ENCODE measurements at regions not wholly inside any gene's neighbourhood (a gene's known extent, or its start where the extent isn't known, plus 50 kb on each side); places are given as distances from the start of the nearest gene placed in this dataset.

- Mint-ChIP-seq H3K4me1 (no peaks in the 10 kb centered on the region), H3K27ac (no peak overlapping the region), H3K4me3 (no peak overlapping the region), H3K27me3 (no peaks in the 10 kb centered on the region), H3K36me3 (no peaks in the 10 kb centered on the region), H3K9me3 (peaks cover 0 to 9% (median 4%) of the 10 kb centered on the region in 7 donors)
- Histone ChIP-seq H3K4me3 (ENCODE audit: low read depth, low read length) (no peak overlapping the region), H3K9me3 (ENCODE audit: control insufficient read depth in 2 of 2, low read length in 2 of 2) (peaks cover 0 to 3% of the 10 kb centered on the region in 2 experiments), H3K27me3 (ENCODE audit: control insufficient read depth, insufficient read depth, low read length) (no peaks in the 10 kb centered on the region), H3K4me1 (ENCODE audit: control insufficient read depth, insufficient read depth, low read length, poor library complexity, severe bottlenecking) (no peaks in the 10 kb centered on the region), H3K27ac (ENCODE audit: insufficient read depth, low read length, poor library complexity, severe bottlenecking) (no peak overlapping the region), H3K36me3 (ENCODE audit: control insufficient read depth, insufficient read depth, low read length) (no peaks in the 10 kb centered on the region)
- DNase-seq (no peak), ATAC-seq (ENCODE audit: low read depth in 2 of 2) (no peak)
These were observed 658.4 kb upstream of the MIR17HG start for GRCh38 chr13:90689111-90689510.

- Mint-ChIP-seq H3K4me3 (no peak overlapping the region), H3K36me3 (no peaks in the 10 kb centered on the region), H3K9me3 (peaks cover 0 to 10% (median 3%) of the 10 kb centered on the region in 7 donors), H3K27ac (no peak overlapping the region), H3K4me1 (no peaks in the 10 kb centered on the region), H3K27me3 (no peaks in the 10 kb centered on the region)
- no peak overlapping the region for H3K27ac ChIP-seq (ENCODE audit: insufficient read depth, low read length, poor library complexity, severe bottlenecking)
- no peak for ATAC-seq (ENCODE audit: low read depth in 2 of 2)
- no peaks in the 10 kb centered on the region for H3K27me3 ChIP-seq (ENCODE audit: control insufficient read depth, insufficient read depth, low read length)
- H3K36me3 ChIP-seq (ENCODE audit: control insufficient read depth, insufficient read depth, low read length), result no peaks in the 10 kb centered on the region
- no peaks in the 10 kb centered on the region for H3K4me1 ChIP-seq (ENCODE audit: control insufficient read depth, insufficient read depth, low read length, poor library complexity, severe bottlenecking)
- no peak overlapping the region for H3K4me3 ChIP-seq (ENCODE audit: low read depth, low read length)
- peaks cover 0 to 3% of the 10 kb centered on the region in 2 experiments for H3K9me3 ChIP-seq (ENCODE audit: control insufficient read depth in 2 of 2, low read length in 2 of 2)
- DNase-seq, result no peak
These were observed 656.9 kb upstream of the MIR17HG start for GRCh38 chr13:90690458-90691080.

GRCh38 chr13:90696254-90696653, 651.2 kb upstream of the MIR17HG start:
- Mint-ChIP-seq H3K27me3 (no peaks in the 10 kb centered on the region), H3K36me3 (no peaks in the 10 kb centered on the region), H3K4me1 (no peaks in the 10 kb centered on the region), H3K4me3 (no peak overlapping the region), H3K9me3 (peaks cover 0 to 10% (median 4%) of the 10 kb centered on the region in 7 donors), H3K27ac (no peak overlapping the region)
- ATAC-seq (ENCODE audit: low read depth in 2 of 2) (no peak), DNase-seq (no peak)
- Histone ChIP-seq H3K27me3 (ENCODE audit: control insufficient read depth, insufficient read depth, low read length) (no peaks in the 10 kb centered on the region), H3K27ac (ENCODE audit: insufficient read depth, low read length, poor library complexity, severe bottlenecking) (no peak overlapping the region), H3K4me1 (ENCODE audit: control insufficient read depth, insufficient read depth, low read length, poor library complexity, severe bottlenecking) (no peaks in the 10 kb centered on the region), H3K36me3 (ENCODE audit: control insufficient read depth, insufficient read depth, low read length) (no peaks in the 10 kb centered on the region), H3K4me3 (ENCODE audit: low read depth, low read length) (no peak overlapping the region), H3K9me3 (ENCODE audit: control insufficient read depth in 2 of 2, low read length in 2 of 2) (no peaks in the 10 kb centered on the region)

- Histone ChIP-seq H3K4me1 (ENCODE audit: control insufficient read depth, insufficient read depth, low read length, poor library complexity, severe bottlenecking) (no peaks in the 10 kb centered on the region), H3K9me3 (ENCODE audit: control insufficient read depth in 2 of 2, low read length in 2 of 2) (no peaks in the 10 kb centered on the region), H3K4me3 (ENCODE audit: low read depth, low read length) (no peak overlapping the region), H3K36me3 (ENCODE audit: control insufficient read depth, insufficient read depth, low read length) (no peaks in the 10 kb centered on the region), H3K27ac (ENCODE audit: insufficient read depth, low read length, poor library complexity, severe bottlenecking) (no peak overlapping the region), H3K27me3 (ENCODE audit: control insufficient read depth, insufficient read depth, low read length) (no peaks in the 10 kb centered on the region)
- H3K27ac Mint-ChIP-seq, result no peak overlapping the region
- peaks cover 0 to 13% (median 4%) of the 10 kb centered on the region in 7 donors for H3K9me3 Mint-ChIP-seq
- no peaks in the 10 kb centered on the region for H3K27me3 Mint-ChIP-seq
- no peak overlapping the region for H3K4me3 Mint-ChIP-seq
- no peak for DNase-seq
- ATAC-seq (ENCODE audit: low read depth in 2 of 2), result no peak
- H3K36me3 Mint-ChIP-seq, result no peaks in the 10 kb centered on the region
- no peaks in the 10 kb centered on the region for H3K4me1 Mint-ChIP-seq
These were observed 650.8 kb upstream of the MIR17HG start for GRCh38 chr13:90696656-90697055.

- no peaks in the 10 kb centered on the region for H3K27me3 ChIP-seq (ENCODE audit: control insufficient read depth, insufficient read depth, low read length)
- no peaks in the 10 kb centered on the region for H3K36me3 ChIP-seq (ENCODE audit: control insufficient read depth, insufficient read depth, low read length)
- H3K4me3 ChIP-seq (ENCODE audit: low read depth, low read length), result no peak overlapping the region
- DNase-seq (no peak), ATAC-seq (ENCODE audit: low read depth in 2 of 2) (no peak)
- no peak overlapping the region for H3K4me3 Mint-ChIP-seq
- no peaks in the 10 kb centered on the region for H3K4me1 Mint-ChIP-seq
- H3K27ac Mint-ChIP-seq, result no peak overlapping the region
- H3K27me3 Mint-ChIP-seq, result no peaks in the 10 kb centered on the region
- H3K4me1 ChIP-seq (ENCODE audit: control insufficient read depth, insufficient read depth, low read length, poor library complexity, severe bottlenecking), result no peaks in the 10 kb centered on the region
- no peaks in the 10 kb centered on the region for H3K9me3 ChIP-seq (ENCODE audit: control insufficient read depth in 2 of 2, low read length in 2 of 2)
- no peak overlapping the region for H3K27ac ChIP-seq (ENCODE audit: insufficient read depth, low read length, poor library complexity, severe bottlenecking)
- H3K9me3 Mint-ChIP-seq, result peaks cover 0 to 23% (median 5%) of the 10 kb centered on the region in 7 donors
- no peaks in the 10 kb centered on the region for H3K36me3 Mint-ChIP-seq
These were observed 647.1 kb upstream of the MIR17HG start for GRCh38 chr13:90700340-90700739.

- Histone ChIP-seq H3K4me3 (ENCODE audit: low read depth, low read length) (no peak overlapping the region), H3K9me3 (ENCODE audit: control insufficient read depth in 2 of 2, low read length in 2 of 2) (no peaks in the 10 kb centered on the region), H3K4me1 (ENCODE audit: control insufficient read depth, insufficient read depth, low read length, poor library complexity, severe bottlenecking) (no peaks in the 10 kb centered on the region), H3K27ac (ENCODE audit: insufficient read depth, low read length, poor library complexity, severe bottlenecking) (no peak overlapping the region), H3K36me3 (ENCODE audit: control insufficient read depth, insufficient read depth, low read length) (no peaks in the 10 kb centered on the region), H3K27me3 (ENCODE audit: control insufficient read depth, insufficient read depth, low read length) (no peaks in the 10 kb centered on the region)
- Mint-ChIP-seq H3K27me3 (no peaks in the 10 kb centered on the region), H3K9me3 (peaks cover 0 to 23% (median 5%) of the 10 kb centered on the region in 7 donors), H3K36me3 (no peaks in the 10 kb centered on the region), H3K4me1 (no peaks in the 10 kb centered on the region), H3K27ac (no peak overlapping the region), H3K4me3 (no peak overlapping the region)
- ATAC-seq (ENCODE audit: low read depth in 2 of 2) (no peak), DNase-seq (no peak)
These were observed 646.2 kb upstream of the MIR17HG start for GRCh38 chr13:90701264-90701663.

- H3K27ac Mint-ChIP-seq, result no peak overlapping the region
- DNase-seq, result no peak
- Histone ChIP-seq H3K27ac (ENCODE audit: insufficient read depth, low read length, poor library complexity, severe bottlenecking) (no peak overlapping the region), H3K4me3 (ENCODE audit: low read depth, low read length) (no peak overlapping the region), H3K4me1 (ENCODE audit: control insufficient read depth, insufficient read depth, low read length, poor library complexity, severe bottlenecking) (no peaks in the 10 kb centered on the region), H3K36me3 (ENCODE audit: control insufficient read depth, insufficient read depth, low read length) (no peaks in the 10 kb centered on the region), H3K27me3 (ENCODE audit: control insufficient read depth, insufficient read depth, low read length) (no peaks in the 10 kb centered on the region), H3K9me3 (ENCODE audit: control insufficient read depth in 2 of 2, low read length in 2 of 2) (no peaks in the 10 kb centered on the region)
- H3K4me3 Mint-ChIP-seq, result no peak overlapping the region
- no peaks in the 10 kb centered on the region for H3K36me3 Mint-ChIP-seq
- ATAC-seq (ENCODE audit: low read depth in 2 of 2), result no peak
- peaks cover 0 to 18% (median 5%) of the 10 kb centered on the region in 7 donors for H3K9me3 Mint-ChIP-seq
- H3K27me3 Mint-ChIP-seq, result no peaks in the 10 kb centered on the region
- no peaks in the 10 kb centered on the region for H3K4me1 Mint-ChIP-seq
These were observed 645.4 kb upstream of the MIR17HG start for GRCh38 chr13:90702050-90702449.

GRCh38 chr13:90706631-90707030, 640.9 kb upstream of the MIR17HG start:
- no peak for ATAC-seq (ENCODE audit: low read depth in 2 of 2)
- Histone ChIP-seq H3K4me3 (ENCODE audit: low read depth, low read length) (no peak overlapping the region), H3K27me3 (ENCODE audit: control insufficient read depth, insufficient read depth, low read length) (no peaks in the 10 kb centered on the region), H3K9me3 (ENCODE audit: control insufficient read depth in 2 of 2, low read length in 2 of 2) (no peaks in the 10 kb centered on the region), H3K36me3 (ENCODE audit: control insufficient read depth, insufficient read depth, low read length) (no peaks in the 10 kb centered on the region), H3K4me1 (ENCODE audit: control insufficient read depth, insufficient read depth, low read length, poor library complexity, severe bottlenecking) (no peaks in the 10 kb centered on the region), H3K27ac (ENCODE audit: insufficient read depth, low read length, poor library complexity, severe bottlenecking) (no peak overlapping the region)
- Mint-ChIP-seq H3K9me3 (peaks cover 1 to 16% (median 6%) of the 10 kb centered on the region in 7 donors), H3K27me3 (no peaks in the 10 kb centered on the region), H3K27ac (no peak overlapping the region), H3K4me3 (no peak overlapping the region), H3K4me1 (no peaks in the 10 kb centered on the region), H3K36me3 (no peaks in the 10 kb centered on the region)
- no peak for DNase-seq

Measured in CD4-positive, CD25-positive, alpha-beta regulatory T cell (primary cell).